ENCODE measurements at regions not wholly inside any gene's neighbourhood (a gene's known extent, or its start where the extent isn't known, plus 50 kb on each side); places are given as distances from the start of the nearest gene placed in this dataset.

- Histone ChIP-seq H3K36me3 (ENCODE audit: control insufficient read depth, insufficient read depth, low read length, severe bottlenecking) (no peaks in the 10 kb centered on the region), H3K9ac (ENCODE audit: low read length) (no peak overlapping the region), H3K4me3 (ENCODE audit: low read length) (no peak overlapping the region), H3K9me3 (ENCODE audit: control insufficient read depth, low read length) (no peaks in the 10 kb centered on the region), H3K4me1 (ENCODE audit: control insufficient read depth, insufficient read depth, low read length) (no peaks in the 10 kb centered on the region), H3K27me3 (replicated peaks; ENCODE audit: control insufficient read depth, insufficient read depth, low read length) (no peaks in the 10 kb centered on the region)
- DNase-seq (ENCODE audit: low read depth) = peak; percentile 41
Observed at GRCh38 chr9:79353856-79354520, 217.8 kb upstream of the TLE4 start.

DNA sequence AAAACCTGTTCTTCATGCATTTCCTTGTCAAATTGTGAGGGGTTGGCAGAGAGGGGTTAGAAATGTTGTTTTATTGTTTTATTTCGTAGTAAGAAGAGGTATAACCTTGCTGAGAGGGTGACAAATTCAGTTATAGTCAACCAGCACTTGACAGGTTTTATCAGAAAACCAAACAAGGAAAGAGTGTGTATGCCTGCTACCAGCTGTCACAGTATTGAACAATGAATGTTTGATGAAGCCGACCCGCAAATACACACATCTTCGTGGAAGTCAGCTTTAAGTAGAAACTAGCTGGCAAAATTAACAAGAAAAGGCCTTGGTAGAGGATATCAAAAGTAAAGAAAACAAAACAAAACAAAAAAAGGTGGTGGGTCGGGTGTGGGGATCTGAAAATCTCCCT is 214.6 kb upstream of the TLE4 start:
- H3K4me1 ChIP-seq (ENCODE audit: control insufficient read depth, insufficient read depth, low read length) = no peaks in the 10 kb centered on the region
- H3K9me3 ChIP-seq (ENCODE audit: control insufficient read depth, low read length) = no peaks in the 10 kb centered on the region
- H3K36me3 ChIP-seq (ENCODE audit: control insufficient read depth, insufficient read depth, low read length, severe bottlenecking) = no peaks in the 10 kb centered on the region
- no peak overlapping the region for H3K4me3 ChIP-seq (ENCODE audit: low read length)
- no peak overlapping the region for H3K9ac ChIP-seq (ENCODE audit: low read length)
- DNase-seq (ENCODE audit: low read depth) = no peak
- H3K27me3 ChIP-seq (replicated peaks; ENCODE audit: control insufficient read depth, insufficient read depth, low read length) = no peaks in the 10 kb centered on the region

- no peaks in the 10 kb centered on the region for H3K4me1 ChIP-seq (ENCODE audit: control insufficient read depth, insufficient read depth, low read length)
- H3K27me3 ChIP-seq (replicated peaks; ENCODE audit: control insufficient read depth, insufficient read depth, low read length) = no peaks in the 10 kb centered on the region
- no peaks in the 10 kb centered on the region for H3K9me3 ChIP-seq (ENCODE audit: control insufficient read depth, low read length)
- H3K36me3 ChIP-seq (ENCODE audit: control insufficient read depth, insufficient read depth, low read length, severe bottlenecking) = no peaks in the 10 kb centered on the region
- DNase-seq (ENCODE audit: low read depth) = no peak
- no peak overlapping the region for H3K4me3 ChIP-seq (ENCODE audit: low read length)
- H3K9ac ChIP-seq (ENCODE audit: low read length) = no peak overlapping the region
Observed at GRCh38 chr9:79357616-79358015, 214.1 kb upstream of the TLE4 start.

DNA sequence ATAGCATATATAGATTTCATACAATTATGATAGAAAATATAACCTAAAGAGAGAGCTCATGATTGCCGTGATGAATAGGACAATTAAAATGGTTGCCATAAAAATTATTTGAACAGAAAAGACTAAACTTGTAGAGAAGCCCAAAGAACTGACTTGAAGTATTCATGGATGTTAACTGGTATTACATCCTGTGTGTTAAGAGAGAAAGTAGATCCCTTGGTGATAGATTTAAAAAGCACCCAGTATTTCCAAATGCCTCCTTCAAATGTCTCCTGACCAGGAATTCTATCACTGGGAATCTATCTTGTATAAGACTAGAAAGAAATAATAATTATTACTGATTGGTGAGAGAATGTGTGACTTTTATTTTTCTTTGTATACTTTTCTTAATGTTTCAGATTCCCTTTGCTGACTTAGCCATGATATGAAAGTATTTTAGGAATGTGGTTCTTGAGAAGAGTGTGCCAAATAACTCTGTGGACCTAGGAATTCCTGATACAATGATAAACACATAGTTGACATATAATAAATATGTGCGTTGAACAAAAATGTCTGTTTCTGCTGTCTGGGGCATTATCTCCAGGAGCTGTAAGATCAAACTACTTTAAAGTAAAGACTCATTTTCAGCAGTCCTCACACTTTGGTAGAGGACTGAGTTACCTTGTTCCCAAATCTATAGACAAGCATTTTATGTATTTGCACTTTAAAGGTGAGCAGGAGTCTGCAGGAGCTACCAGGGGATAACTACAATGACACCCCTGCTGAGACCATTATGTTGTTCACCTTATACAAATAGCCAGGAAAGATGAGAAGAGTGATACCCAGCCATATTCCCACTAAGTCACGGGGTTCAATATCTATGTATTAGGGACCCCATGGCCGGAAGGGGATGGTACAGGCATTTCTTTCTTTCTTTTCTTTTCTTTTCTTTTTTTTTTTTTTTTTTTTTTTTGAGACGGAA is 211.1 kb upstream of the TLE4 start:
- Histone ChIP-seq H3K4me3 (ENCODE audit: low read length) (no peak overlapping the region), H3K9ac (ENCODE audit: low read length) (no peak overlapping the region), H3K27me3 (replicated peaks; ENCODE audit: control insufficient read depth, insufficient read depth, low read length) (no peaks in the 10 kb centered on the region), H3K36me3 (ENCODE audit: control insufficient read depth, insufficient read depth, low read length, severe bottlenecking) (no peaks in the 10 kb centered on the region), H3K4me1 (ENCODE audit: control insufficient read depth, insufficient read depth, low read length) (no peaks in the 10 kb centered on the region), H3K9me3 (ENCODE audit: control insufficient read depth, low read length) (peaks cover 10% of the 10 kb centered on the region)
- DNase-seq (ENCODE audit: low read depth) = peak; percentile 49

- peaks cover 17% of the 10 kb centered on the region for H3K9me3 ChIP-seq (ENCODE audit: control insufficient read depth, low read length)
- H3K9ac ChIP-seq (ENCODE audit: low read length) = no peak overlapping the region
- H3K4me1 ChIP-seq (ENCODE audit: control insufficient read depth, insufficient read depth, low read length) = no peaks in the 10 kb centered on the region
- H3K27me3 ChIP-seq (replicated peaks; ENCODE audit: control insufficient read depth, insufficient read depth, low read length) = no peaks in the 10 kb centered on the region
- H3K36me3 ChIP-seq (ENCODE audit: control insufficient read depth, insufficient read depth, low read length, severe bottlenecking) = no peaks in the 10 kb centered on the region
- DNase-seq (ENCODE audit: low read depth) = no peak
- no peak overlapping the region for H3K4me3 ChIP-seq (ENCODE audit: low read length)
Observed at GRCh38 chr9:79362100-79363081, 209.4 kb upstream of the TLE4 start.

GRCh38 chr9:79369676-79370075 is 202.1 kb upstream of the TLE4 start:
- H3K27me3 ChIP-seq (replicated peaks; ENCODE audit: control insufficient read depth, insufficient read depth, low read length) = no peaks in the 10 kb centered on the region
- no peak for DNase-seq (ENCODE audit: low read depth)
- no peak overlapping the region for H3K9ac ChIP-seq (ENCODE audit: low read length)
- no peak overlapping the region for H3K4me3 ChIP-seq (ENCODE audit: low read length)
- H3K36me3 ChIP-seq (ENCODE audit: control insufficient read depth, insufficient read depth, low read length, severe bottlenecking) = no peaks in the 10 kb centered on the region
- no peaks in the 10 kb centered on the region for H3K4me1 ChIP-seq (ENCODE audit: control insufficient read depth, insufficient read depth, low read length)
- H3K9me3 ChIP-seq (ENCODE audit: control insufficient read depth, low read length) = peaks cover 12% of the 10 kb centered on the region

DNA sequence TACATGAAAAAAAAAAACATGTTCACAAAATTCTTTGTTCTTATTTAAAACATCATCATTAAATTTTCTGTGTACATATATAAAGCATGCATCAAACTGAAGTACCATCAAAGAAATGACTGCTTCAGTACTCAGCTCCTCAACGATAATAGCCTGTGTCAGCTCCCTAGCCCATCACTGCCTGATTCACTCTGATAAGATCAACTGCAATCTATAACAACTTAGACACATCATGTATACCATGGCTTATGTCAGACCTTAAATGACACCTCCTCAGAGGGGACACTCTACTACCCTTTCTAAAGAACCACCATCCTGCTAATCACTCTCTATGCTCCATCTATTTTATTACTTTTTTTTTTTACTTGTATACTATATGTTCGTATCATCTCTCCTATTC is 200.5 kb upstream of the TLE4 start:
- Histone ChIP-seq H3K9me3 (ENCODE audit: control insufficient read depth, low read length) (peaks cover under 1% of the 10 kb centered on the region), H3K4me3 (ENCODE audit: low read length) (no peak overlapping the region), H3K36me3 (ENCODE audit: control insufficient read depth, insufficient read depth, low read length, severe bottlenecking) (no peaks in the 10 kb centered on the region), H3K4me1 (ENCODE audit: control insufficient read depth, insufficient read depth, low read length) (no peaks in the 10 kb centered on the region), H3K9ac (ENCODE audit: low read length) (no peak overlapping the region), H3K27me3 (replicated peaks; ENCODE audit: control insufficient read depth, insufficient read depth, low read length) (no peaks in the 10 kb centered on the region)
- no peak for DNase-seq (ENCODE audit: low read depth)

DNA sequence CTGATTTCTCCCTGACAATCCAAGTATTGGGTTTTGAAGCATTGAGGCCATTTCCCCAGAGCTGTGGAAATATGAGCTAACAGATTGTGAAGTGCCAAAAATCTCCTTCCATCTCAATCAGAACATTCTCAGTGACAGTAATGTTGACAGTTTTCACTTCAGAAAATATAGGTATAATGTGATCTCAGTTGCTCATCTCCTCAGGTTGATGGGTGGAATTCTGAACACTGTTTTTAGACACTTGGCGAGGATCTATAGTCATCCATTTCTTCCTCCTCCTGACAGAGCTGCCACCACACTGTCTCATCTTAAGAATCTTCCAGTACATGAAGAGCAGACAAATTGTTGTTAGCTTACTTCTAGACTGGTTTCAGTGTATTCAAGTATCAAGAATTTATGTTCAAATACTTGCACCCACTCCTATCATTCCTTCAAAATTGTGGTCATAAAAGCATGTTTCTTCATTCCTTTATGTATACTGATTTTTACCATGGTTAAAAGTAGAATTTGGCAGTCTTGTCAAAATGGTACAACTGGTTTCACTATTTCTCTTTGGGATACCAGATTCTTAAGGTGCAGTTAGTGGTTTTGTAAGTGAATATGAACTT is 199.7 kb upstream of the TLE4 start:
- H3K9me3 ChIP-seq (ENCODE audit: control insufficient read depth, low read length) = no peaks in the 10 kb centered on the region
- no peaks in the 10 kb centered on the region for H3K36me3 ChIP-seq (ENCODE audit: control insufficient read depth, insufficient read depth, low read length, severe bottlenecking)
- peak; percentile 27 for DNase-seq (ENCODE audit: low read depth)
- no peak overlapping the region for H3K9ac ChIP-seq (ENCODE audit: low read length)
- no peaks in the 10 kb centered on the region for H3K4me1 ChIP-seq (ENCODE audit: control insufficient read depth, insufficient read depth, low read length)
- no peak overlapping the region for H3K4me3 ChIP-seq (ENCODE audit: low read length)
- no peaks in the 10 kb centered on the region for H3K27me3 ChIP-seq (replicated peaks; ENCODE audit: control insufficient read depth, insufficient read depth, low read length)

DNA sequence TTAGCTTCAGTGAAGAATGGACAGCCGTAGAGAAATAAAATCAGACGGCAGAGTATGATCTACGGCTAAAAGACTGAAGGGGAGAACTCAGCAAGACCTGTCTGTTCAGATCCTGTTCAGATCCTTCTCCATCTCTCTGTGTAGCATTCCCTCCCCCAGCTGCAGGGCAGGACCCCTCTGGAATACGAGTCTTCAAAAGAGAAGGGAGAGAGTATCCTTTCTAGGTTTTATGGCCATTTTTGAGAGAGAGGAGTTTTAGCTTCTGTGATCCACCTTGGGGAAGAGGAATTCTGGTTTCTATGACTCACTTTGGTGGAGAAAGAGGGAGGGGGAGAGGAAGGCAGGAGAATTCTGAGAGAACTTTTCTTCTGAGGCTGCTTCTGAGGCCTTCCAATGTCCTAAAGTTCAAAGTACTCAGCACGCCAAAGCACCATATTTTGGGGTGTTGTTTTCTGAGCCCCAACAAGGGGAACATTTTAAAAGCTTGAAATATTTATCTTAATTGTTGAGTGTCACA is 194.4 kb upstream of the TLE4 start:
- no peaks in the 10 kb centered on the region for H3K27me3 ChIP-seq (replicated peaks; ENCODE audit: control insufficient read depth, insufficient read depth, low read length)
- no peaks in the 10 kb centered on the region for H3K36me3 ChIP-seq (ENCODE audit: control insufficient read depth, insufficient read depth, low read length, severe bottlenecking)
- peak; percentile 31 for DNase-seq (ENCODE audit: low read depth)
- H3K4me3 ChIP-seq (ENCODE audit: low read length) = no peak overlapping the region
- no peak overlapping the region for H3K9ac ChIP-seq (ENCODE audit: low read length)
- peaks cover 8% of the 10 kb centered on the region for H3K9me3 ChIP-seq (ENCODE audit: control insufficient read depth, low read length)
- H3K4me1 ChIP-seq (ENCODE audit: control insufficient read depth, insufficient read depth, low read length) = no peaks in the 10 kb centered on the region

GRCh38 chr9:79378107-79378506 is 193.7 kb upstream of the TLE4 start:
- H3K9ac ChIP-seq (ENCODE audit: low read length) = no peak overlapping the region
- no peak overlapping the region for H3K4me3 ChIP-seq (ENCODE audit: low read length)
- no peaks in the 10 kb centered on the region for H3K27me3 ChIP-seq (replicated peaks; ENCODE audit: control insufficient read depth, insufficient read depth, low read length)

More at GRCh38 chr9:79378107-79378506, 193.7 kb upstream of the TLE4 start:
- Histone ChIP-seq H3K4me1 (ENCODE audit: control insufficient read depth, insufficient read depth, low read length) (no peaks in the 10 kb centered on the region), H3K9me3 (ENCODE audit: control insufficient read depth, low read length) (peaks cover 8% of the 10 kb centered on the region), H3K36me3 (ENCODE audit: control insufficient read depth, insufficient read depth, low read length, severe bottlenecking) (no peaks in the 10 kb centered on the region)
- no peak for DNase-seq (ENCODE audit: low read depth)

Measured in adipocyte (in vitro differentiated cells).